ENCODE measurements at regions not wholly inside any gene's neighbourhood (a gene's known extent, or its start where the extent isn't known, plus 50 kb on each side); places are given as distances from the start of the nearest gene placed in this dataset.

GRCh38 chr2:7269106-7269643, 352.0 kb downstream of the RNF144A start:
- Histone ChIP-seq H3K79me2 (ENCODE audit: low read length) (no peaks in the 10 kb centered on the region), H3K27me3 (ENCODE audit: low read length) (no peaks in the 10 kb centered on the region)
- no peak for DNase-seq

GRCh38 chr2:7270011-7270431, 352.8 kb downstream of the RNF144A start:
- Histone ChIP-seq H3K27ac (ENCODE audit: low read length) (no peak overlapping the region), H3K9me2 (replicated peaks; ENCODE audit: insufficient read depth, low read length) (no peaks in the 10 kb centered on the region), H3K79me2 (ENCODE audit: low read length) (no peaks in the 10 kb centered on the region), H3K36me3 (ENCODE audit: insufficient read depth, low read length) (no peaks in the 10 kb centered on the region), H3K4me1 (ENCODE audit: low read length) (no peaks in the 10 kb centered on the region), H2AFZ (ENCODE audit: low read length) (no peak overlapping the region), H3K27me3 (ENCODE audit: low read length) (no peaks in the 10 kb centered on the region), H3K4me2 (ENCODE audit: low read depth, low read length, poor library complexity, severe bottlenecking) (no peak overlapping the region), H3K9me3 (ENCODE audit: low read length) (no peaks in the 10 kb centered on the region), H4K20me1 (ENCODE audit: insufficient read depth, low read depth, low read length) (no peaks in the 10 kb centered on the region), H3K4me3 (ENCODE audit: low read length) (no peak overlapping the region), H3K9ac (ENCODE audit: low read length) (no peak overlapping the region)
- no peak for DNase-seq

More at GRCh38 chr2:7269106-7269643, 352.0 kb downstream of the RNF144A start:
- Histone ChIP-seq H3K36me3 (ENCODE audit: insufficient read depth, low read length) (no peaks in the 10 kb centered on the region), H2AFZ (ENCODE audit: low read length) (no peak overlapping the region), H3K4me3 (ENCODE audit: low read length) (no peak overlapping the region), H3K4me1 (ENCODE audit: low read length) (no peaks in the 10 kb centered on the region), H3K9me3 (ENCODE audit: low read length) (no peaks in the 10 kb centered on the region), H4K20me1 (ENCODE audit: insufficient read depth, low read depth, low read length) (no peaks in the 10 kb centered on the region), H3K27ac (ENCODE audit: low read length) (no peak overlapping the region), H3K9me2 (replicated peaks; ENCODE audit: insufficient read depth, low read length) (no peaks in the 10 kb centered on the region), H3K4me2 (ENCODE audit: low read depth, low read length, poor library complexity, severe bottlenecking) (no peak overlapping the region), H3K9ac (ENCODE audit: low read length) (no peak overlapping the region)

- H3K4me1 ChIP-seq (ENCODE audit: low read length) = no peaks in the 10 kb centered on the region
- no peak overlapping the region for H3K9ac ChIP-seq (ENCODE audit: low read length)
- no peak overlapping the region for H2AFZ ChIP-seq (ENCODE audit: low read length)
- H3K9me2 ChIP-seq (replicated peaks; ENCODE audit: insufficient read depth, low read length) = no peaks in the 10 kb centered on the region
- H3K4me3 ChIP-seq (ENCODE audit: low read length) = no peak overlapping the region
- H3K27ac ChIP-seq (ENCODE audit: low read length) = no peak overlapping the region
- no peak overlapping the region for H3K4me2 ChIP-seq (ENCODE audit: low read depth, low read length, poor library complexity, severe bottlenecking)
- H3K79me2 ChIP-seq (ENCODE audit: low read length) = no peaks in the 10 kb centered on the region
- H3K36me3 ChIP-seq (ENCODE audit: insufficient read depth, low read length) = no peaks in the 10 kb centered on the region
- no peak for DNase-seq
- H4K20me1 ChIP-seq (ENCODE audit: insufficient read depth, low read depth, low read length) = no peaks in the 10 kb centered on the region
- no peaks in the 10 kb centered on the region for H3K27me3 ChIP-seq (ENCODE audit: low read length)
- H3K9me3 ChIP-seq (ENCODE audit: low read length) = no peaks in the 10 kb centered on the region
Measured at GRCh38 chr2:7272210-7272609, 355.0 kb downstream of the RNF144A start.

- Histone ChIP-seq H3K4me2 (ENCODE audit: low read depth, low read length, poor library complexity, severe bottlenecking) (no peak overlapping the region), H3K9me2 (replicated peaks; ENCODE audit: insufficient read depth, low read length) (no peaks in the 10 kb centered on the region), H3K9ac (ENCODE audit: low read length) (no peak overlapping the region), H4K20me1 (ENCODE audit: insufficient read depth, low read depth, low read length) (no peaks in the 10 kb centered on the region), H3K27ac (ENCODE audit: low read length) (no peak overlapping the region), H3K9me3 (ENCODE audit: low read length) (no peaks in the 10 kb centered on the region), H3K4me3 (ENCODE audit: low read length) (no peak overlapping the region), H3K36me3 (ENCODE audit: insufficient read depth, low read length) (no peaks in the 10 kb centered on the region), H3K79me2 (ENCODE audit: low read length) (no peaks in the 10 kb centered on the region), H3K27me3 (ENCODE audit: low read length) (no peaks in the 10 kb centered on the region), H3K4me1 (ENCODE audit: low read length) (no peaks in the 10 kb centered on the region), H2AFZ (ENCODE audit: low read length) (no peak overlapping the region)
- DNase-seq = no peak
Measured at GRCh38 chr2:7278984-7279383, 361.8 kb downstream of the RNF144A start.

- H3K27ac ChIP-seq (ENCODE audit: low read length) = no peak overlapping the region
- DNase-seq = no peak
- no peak overlapping the region for H3K9ac ChIP-seq (ENCODE audit: low read length)
- H3K4me2 ChIP-seq (ENCODE audit: low read depth, low read length, poor library complexity, severe bottlenecking) = no peak overlapping the region
- H3K36me3 ChIP-seq (ENCODE audit: insufficient read depth, low read length) = no peaks in the 10 kb centered on the region
- no peak overlapping the region for H3K4me3 ChIP-seq (ENCODE audit: low read length)
- H3K27me3 ChIP-seq (ENCODE audit: low read length) = no peaks in the 10 kb centered on the region
- no peaks in the 10 kb centered on the region for H3K9me2 ChIP-seq (replicated peaks; ENCODE audit: insufficient read depth, low read length)
- H3K9me3 ChIP-seq (ENCODE audit: low read length) = no peaks in the 10 kb centered on the region
- H3K79me2 ChIP-seq (ENCODE audit: low read length) = no peaks in the 10 kb centered on the region
- H3K4me1 ChIP-seq (ENCODE audit: low read length) = no peaks in the 10 kb centered on the region
- no peaks in the 10 kb centered on the region for H4K20me1 ChIP-seq (ENCODE audit: insufficient read depth, low read depth, low read length)
- no peak overlapping the region for H2AFZ ChIP-seq (ENCODE audit: low read length)
Measured at GRCh38 chr2:7279421-7279949, 362.3 kb downstream of the RNF144A start.

GRCh38 chr2:7280790-7281189, 363.6 kb downstream of the RNF144A start:
- Histone ChIP-seq H3K4me3 (ENCODE audit: low read length) (no peak overlapping the region), H2AFZ (ENCODE audit: low read length) (no peak overlapping the region), H4K20me1 (ENCODE audit: insufficient read depth, low read depth, low read length) (no peaks in the 10 kb centered on the region), H3K27ac (ENCODE audit: low read length) (no peak overlapping the region), H3K9ac (ENCODE audit: low read length) (no peak overlapping the region), H3K4me2 (ENCODE audit: low read depth, low read length, poor library complexity, severe bottlenecking) (no peak overlapping the region), H3K9me2 (replicated peaks; ENCODE audit: insufficient read depth, low read length) (no peaks in the 10 kb centered on the region), H3K79me2 (ENCODE audit: low read length) (no peaks in the 10 kb centered on the region), H3K9me3 (ENCODE audit: low read length) (no peaks in the 10 kb centered on the region), H3K36me3 (ENCODE audit: insufficient read depth, low read length) (no peaks in the 10 kb centered on the region), H3K4me1 (ENCODE audit: low read length) (no peaks in the 10 kb centered on the region), H3K27me3 (ENCODE audit: low read length) (no peaks in the 10 kb centered on the region)
- DNase-seq = no peak

GRCh38 chr2:7281231-7282201, 364.3 kb downstream of the RNF144A start:
- no peaks in the 10 kb centered on the region for H4K20me1 ChIP-seq (ENCODE audit: insufficient read depth, low read depth, low read length)
- H3K79me2 ChIP-seq (ENCODE audit: low read length) = no peaks in the 10 kb centered on the region
- H3K9me3 ChIP-seq (ENCODE audit: low read length) = no peaks in the 10 kb centered on the region
- no peaks in the 10 kb centered on the region for H3K27me3 ChIP-seq (ENCODE audit: low read length)
- H3K36me3 ChIP-seq (ENCODE audit: insufficient read depth, low read length) = no peaks in the 10 kb centered on the region
- H2AFZ ChIP-seq (ENCODE audit: low read length) = no peak overlapping the region
- no peak for DNase-seq
- no peaks in the 10 kb centered on the region for H3K4me1 ChIP-seq (ENCODE audit: low read length)
- H3K9me2 ChIP-seq (replicated peaks; ENCODE audit: insufficient read depth, low read length) = no peaks in the 10 kb centered on the region
- H3K4me3 ChIP-seq (ENCODE audit: low read length) = no peak overlapping the region
- H3K9ac ChIP-seq (ENCODE audit: low read length) = no peak overlapping the region
- H3K4me2 ChIP-seq (ENCODE audit: low read depth, low read length, poor library complexity, severe bottlenecking) = no peak overlapping the region
- H3K27ac ChIP-seq (ENCODE audit: low read length) = no peak overlapping the region

- no peaks in the 10 kb centered on the region for H3K27me3 ChIP-seq (ENCODE audit: low read length)
- H3K36me3 ChIP-seq (ENCODE audit: insufficient read depth, low read length) = no peaks in the 10 kb centered on the region
- no peaks in the 10 kb centered on the region for H4K20me1 ChIP-seq (ENCODE audit: insufficient read depth, low read depth, low read length)
- no peak overlapping the region for H3K4me2 ChIP-seq (ENCODE audit: low read depth, low read length, poor library complexity, severe bottlenecking)
- no peaks in the 10 kb centered on the region for H3K4me1 ChIP-seq (ENCODE audit: low read length)
- no peak overlapping the region for H3K27ac ChIP-seq (ENCODE audit: low read length)
- no peak overlapping the region for H2AFZ ChIP-seq (ENCODE audit: low read length)
- H3K9me3 ChIP-seq (ENCODE audit: low read length) = no peaks in the 10 kb centered on the region
- DNase-seq = no peak
- H3K4me3 ChIP-seq (ENCODE audit: low read length) = no peak overlapping the region
- no peaks in the 10 kb centered on the region for H3K9me2 ChIP-seq (replicated peaks; ENCODE audit: insufficient read depth, low read length)
- H3K79me2 ChIP-seq (ENCODE audit: low read length) = no peaks in the 10 kb centered on the region
- H3K9ac ChIP-seq (ENCODE audit: low read length) = no peak overlapping the region
Measured at GRCh38 chr2:7286120-7286519, 368.9 kb downstream of the RNF144A start.

All from Karpas-422 (cell line).